ENCODE measurements at regions not wholly inside any gene's neighbourhood (a gene's known extent, or its start where the extent isn't known, plus 50 kb on each side); places are given as distances from the start of the nearest gene placed in this dataset.

- Histone ChIP-seq H3K27ac (ENCODE audit: insufficient read depth, low read depth, low read length) (no peak overlapping the region), H3K27me3 (ENCODE audit: control insufficient read depth in 2 of 2, insufficient read depth in 2 of 2, low read length in 2 of 2) (no peaks in the 10 kb centered on the region), H2AFZ (ENCODE audit: low read depth, low read length) (no peak overlapping the region), H3K9ac (replicated peaks; ENCODE audit: extremely low read depth, insufficient read depth, low read length) (no peak overlapping the region), H3K9me1 (replicated peaks; ENCODE audit: control insufficient read depth, extremely low read depth, insufficient read depth, low read length) (no peaks in the 10 kb centered on the region), H3K9me3 (replicated peaks; ENCODE audit: control insufficient read depth, insufficient read depth, low read length) (no peaks in the 10 kb centered on the region), H4K20me1 (replicated peaks; ENCODE audit: control insufficient read depth, extremely low read depth, insufficient read depth, low read length) (no peaks in the 10 kb centered on the region), H3K36me3 (ENCODE audit: control insufficient read depth in 2 of 2, extremely low read depth in 1 of 2, insufficient read depth in 2 of 2, low read length in 2 of 2) (no peaks in the 10 kb centered on the region), H3K4me1 (ENCODE audit: control insufficient read depth, extremely low read depth, insufficient read depth, low read length) (no peaks in the 10 kb centered on the region), H3K4me3 (replicated peaks in 1 of 3; ENCODE audit: insufficient read depth in 1 of 3, low read depth in 1 of 3, low read length in 3 of 3) (no peak overlapping the region), H3K4me2 (ENCODE audit: insufficient read depth, low read length) (no peak overlapping the region), H3K79me2 (ENCODE audit: control insufficient read depth, insufficient read depth, low read length) (no peaks in the 10 kb centered on the region)
- ChIA-PET POLR2A (no interaction called here), CTCF (interaction anchor here (1.0 kb wide), 1 partner anchor 25 kb away, joined by 3 read pairs; no protein-coding TSS in a partner anchor)
- dilution Hi-C loops (cut with MboI; ENCODE audit: extremely low pct_ligation_motif_present, low sequenced_read_pairs) (no loop called here), intact Hi-C loops (cut with micrococcal nuclease) (no loop called here)
- DNase-seq (ENCODE audit: low read depth, low spot score) (no peak), FAIRE-seq (no peak)
- no TSS peak for BruUV-seq (replicated peaks)
- TF ChIP-seq POLR2AphosphoS5 (IDR thresholded peaks at IDR 0.05; ENCODE audit: insufficient read depth, low read depth, low read length) (no peak), GATA2 (IDR thresholded peaks at IDR 0.05; ENCODE audit: insufficient read depth, insufficient read length, low read depth, low read length) (no peak), FOS (IDR thresholded peaks at IDR 0.05; ENCODE audit: borderline replicate concordance, insufficient read depth, low read length) (no peak), EZH2 (IDR thresholded peaks at IDR 0.05; ENCODE audit: borderline replicate concordance, low read depth, low read length, severe bottlenecking) (no peak), MYC (IDR thresholded peaks at IDR 0.05; ENCODE audit: low read depth, low read length) (no peak), JUN (IDR thresholded peaks at IDR 0.05; ENCODE audit: borderline replicate concordance, insufficient read depth, insufficient read length, low read depth) (no peak), MAX (IDR thresholded peaks at IDR 0.05; ENCODE audit: insufficient read depth, insufficient read length) (no peak), CTCF (IDR thresholded peaks at IDR 0.05; ENCODE audit: extremely low read depth in 1 of 2, insufficient read depth in 1 of 2, low read depth in 1 of 2, low read length in 2 of 2) (no peak), POLR2A (IDR thresholded peaks at IDR 0.05; ENCODE audit: low read depth, low read length) (no peak)
Observed at GRCh38 chr1:34361121-34361520, 184.4 kb downstream of the C1orf94 start.

Measured in endothelial cell of umbilical vein (primary cell).